GM13977 (cell line): ENCODE measurements at regions not wholly inside any gene's neighbourhood (a gene's known extent, or its start where the extent isn't known, plus 50 kb on each side); places are given as distances from the start of the nearest gene placed in this dataset.

Experiments used
- DNase-seq: peaks from one replicate; pipeline ENCODE4 v3.0.0; 2012; ENCODE audit warnings: low spot score
- in situ Hi-C: fragments of 300-500 bp; cut with MboI; formaldehyde crosslinking; loops from one replicate; pipeline ENCODE4 v1.12.0; 2022; ENCODE audit warnings: low sequenced_read_pairs, low pct_unique_long_range_greater_than_20kb, mixed read lengths, inconsistent platforms; ENCODE audit not compliant: unreplicated experiment
- TF ChIP-seq, protein P1 (sequence below): IDR thresholded peaks from 2 replicates; pipeline ENCODE4 v1.5.1; 2012; ENCODE audit warnings: mild to moderate bottlenecking, control low read depth; ENCODE audit not compliant: insufficient read depth; ENCODE audit errors: extremely low read depth, missing control alignments

DNA sequence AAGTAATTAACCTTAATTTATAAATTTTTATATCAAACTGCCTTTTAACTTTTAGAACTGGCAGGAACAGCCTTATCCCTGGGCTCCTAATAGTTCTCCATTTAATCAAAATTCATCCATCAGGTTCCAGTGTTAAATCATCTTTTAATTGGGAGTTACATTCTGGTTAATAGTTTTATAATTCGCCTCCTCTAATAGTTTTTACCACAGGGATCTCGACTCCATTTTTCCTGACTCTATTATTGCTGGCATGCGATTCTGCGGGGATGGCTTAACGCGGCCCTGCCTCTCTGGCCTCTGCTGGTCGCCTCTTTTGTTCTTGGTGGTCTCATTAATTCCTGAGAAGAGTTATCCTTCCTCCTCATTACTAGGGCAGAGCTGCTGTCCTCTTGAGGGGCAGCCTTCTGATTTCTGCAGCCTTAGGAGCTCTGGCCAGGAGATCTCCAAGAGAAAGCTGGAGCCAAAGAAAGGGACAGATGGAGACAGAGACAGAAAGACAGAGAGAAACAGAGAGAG lies 71.1 kb downstream of the MRM1 start:
- TF ChIP-seq, protein P1, sequence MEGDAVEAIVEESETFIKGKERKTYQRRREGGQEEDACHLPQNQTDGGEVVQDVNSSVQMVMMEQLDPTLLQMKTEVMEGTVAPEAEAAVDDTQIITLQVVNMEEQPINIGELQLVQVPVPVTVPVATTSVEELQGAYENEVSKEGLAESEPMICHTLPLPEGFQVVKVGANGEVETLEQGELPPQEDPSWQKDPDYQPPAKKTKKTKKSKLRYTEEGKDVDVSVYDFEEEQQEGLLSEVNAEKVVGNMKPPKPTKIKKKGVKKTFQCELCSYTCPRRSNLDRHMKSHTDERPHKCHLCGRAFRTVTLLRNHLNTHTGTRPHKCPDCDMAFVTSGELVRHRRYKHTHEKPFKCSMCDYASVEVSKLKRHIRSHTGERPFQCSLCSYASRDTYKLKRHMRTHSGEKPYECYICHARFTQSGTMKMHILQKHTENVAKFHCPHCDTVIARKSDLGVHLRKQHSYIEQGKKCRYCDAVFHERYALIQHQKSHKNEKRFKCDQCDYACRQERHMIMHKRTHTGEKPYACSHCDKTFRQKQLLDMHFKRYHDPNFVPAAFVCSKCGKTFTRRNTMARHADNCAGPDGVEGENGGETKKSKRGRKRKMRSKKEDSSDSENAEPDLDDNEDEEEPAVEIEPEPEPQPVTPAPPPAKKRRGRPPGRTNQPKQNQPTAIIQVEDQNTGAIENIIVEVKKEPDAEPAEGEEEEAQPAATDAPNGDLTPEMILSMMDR, result no peak
- DNase-seq, result no peak
- in situ Hi-C loops, result no loop called here

- DNase-seq, result no peak
- TF ChIP-seq, protein P1, result no peak
- in situ Hi-C loops, result no loop called here
These were observed 71.7 kb downstream of the MRM1 start for GRCh38 chr17:36673068-36673467.

DNA sequence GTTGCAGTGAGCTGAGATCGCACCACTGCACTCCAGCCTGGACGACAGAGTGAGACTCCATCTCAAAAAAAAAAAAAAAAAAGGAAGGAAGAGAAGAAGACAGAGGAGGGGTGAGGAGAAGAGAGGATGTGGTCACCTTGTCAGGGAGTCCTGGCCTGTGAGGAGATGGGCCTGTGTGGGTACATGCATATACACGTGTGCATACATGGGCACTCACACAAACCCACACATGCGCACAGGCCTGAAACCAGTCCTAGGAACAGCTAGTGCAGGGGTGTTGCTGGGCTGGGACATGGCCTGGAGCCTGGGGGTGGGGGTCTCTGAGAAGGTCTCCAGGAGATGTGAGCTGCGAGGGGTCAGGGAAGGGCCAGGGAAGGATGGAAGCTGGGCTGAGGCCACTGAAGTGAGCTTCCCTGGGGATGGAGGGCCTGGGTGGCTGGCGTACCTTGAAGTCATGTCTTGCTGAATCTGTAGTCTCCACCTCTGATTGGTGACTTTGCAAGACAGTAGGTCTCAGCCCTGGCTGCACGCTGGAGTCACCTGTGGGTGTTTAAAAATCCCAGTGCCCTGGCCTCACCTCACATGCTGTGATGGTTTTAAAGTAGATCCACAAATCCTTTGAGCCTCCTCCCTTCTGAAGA lies 72.4 kb downstream of the MRM1 start:
- in situ Hi-C loops, result no loop called here

DNA sequence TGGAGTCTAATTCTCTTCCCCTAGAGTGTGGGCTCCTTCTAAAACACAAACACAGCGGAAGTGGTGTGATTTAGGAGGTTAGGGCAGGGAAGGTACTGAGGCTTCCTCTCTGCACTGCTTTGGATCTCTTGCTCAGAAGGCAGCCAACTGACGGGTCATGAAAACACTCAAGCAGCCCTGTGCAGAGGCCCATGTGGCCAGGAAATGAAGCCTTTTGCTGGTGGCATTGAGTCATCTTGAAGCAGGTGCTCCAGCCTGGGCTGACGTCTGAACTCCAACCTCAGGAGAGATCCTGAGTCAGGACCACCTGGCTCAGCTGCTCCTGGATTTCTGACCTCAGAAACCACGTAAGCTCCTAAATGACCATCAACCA lies 72.9 kb downstream of the MRM1 start:
- no peak for DNase-seq
- TF ChIP-seq, protein P1, result no peak
- in situ Hi-C loops, result no loop called here

More for the DNA sequence above, 72.4 kb downstream of the MRM1 start:
- TF ChIP-seq, protein P1, result no peak
- no peak for DNase-seq

- TF ChIP-seq, protein P1, result no peak
- in situ Hi-C loops, result no loop called here
- no peak for DNase-seq
These were observed 73.9 kb downstream of the MRM1 start for GRCh38 chr17:36675250-36675649.

- TF ChIP-seq, protein P1, result no peak
- DNase-seq, result no peak
- in situ Hi-C loops, result no loop called here
These were observed 74.4 kb downstream of the MRM1 start for GRCh38 chr17:36675786-36676185.
